GM18870 (cell line): ENCODE measurements at regions not wholly inside any gene's neighbourhood (a gene's known extent, or its start where the extent isn't known, plus 50 kb on each side); places are given as distances from the start of the nearest gene placed in this dataset.

ENCODE experiments used
- ATAC-seq: cut with Tn5 transposase; IDR thresholded peaks from one replicate; pipeline ENCODE4 v1.9.1; 2021; ENCODE audit warnings: moderate library complexity; ENCODE audit not compliant: unreplicated experiment

DNA sequence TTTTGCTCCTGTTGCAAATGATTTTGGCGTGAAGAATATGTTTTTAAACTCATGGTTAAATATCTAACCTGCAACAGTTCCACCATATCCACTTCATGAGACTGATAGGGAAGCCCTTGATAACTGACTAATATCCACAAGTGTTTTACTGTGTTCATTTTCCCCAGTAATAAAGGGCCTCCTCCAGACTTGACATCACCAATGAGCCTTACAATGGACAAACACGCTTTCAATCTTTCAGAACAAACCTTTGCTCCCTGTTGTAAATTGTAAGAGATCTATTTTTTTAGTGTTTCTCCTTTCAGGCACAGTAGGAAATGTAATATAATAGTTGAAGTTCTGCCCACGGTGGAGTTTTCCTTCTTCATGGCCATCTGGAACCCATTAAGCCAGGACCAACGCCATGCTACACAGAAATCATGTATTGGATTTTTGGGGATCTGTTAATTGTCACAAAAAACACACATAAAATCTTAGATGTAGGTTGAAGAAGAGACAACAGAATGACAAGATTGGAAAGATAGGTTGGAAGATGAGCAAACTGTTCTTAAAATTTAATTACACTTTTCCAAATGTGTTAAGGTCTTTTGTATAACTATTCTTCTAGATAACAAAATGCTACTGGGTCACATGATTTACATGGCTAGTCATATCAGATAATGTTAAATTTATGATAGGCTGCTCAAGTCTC is 1030.1 kb downstream of the FSTL5 start:
- no peak for ATAC-seq

DNA sequence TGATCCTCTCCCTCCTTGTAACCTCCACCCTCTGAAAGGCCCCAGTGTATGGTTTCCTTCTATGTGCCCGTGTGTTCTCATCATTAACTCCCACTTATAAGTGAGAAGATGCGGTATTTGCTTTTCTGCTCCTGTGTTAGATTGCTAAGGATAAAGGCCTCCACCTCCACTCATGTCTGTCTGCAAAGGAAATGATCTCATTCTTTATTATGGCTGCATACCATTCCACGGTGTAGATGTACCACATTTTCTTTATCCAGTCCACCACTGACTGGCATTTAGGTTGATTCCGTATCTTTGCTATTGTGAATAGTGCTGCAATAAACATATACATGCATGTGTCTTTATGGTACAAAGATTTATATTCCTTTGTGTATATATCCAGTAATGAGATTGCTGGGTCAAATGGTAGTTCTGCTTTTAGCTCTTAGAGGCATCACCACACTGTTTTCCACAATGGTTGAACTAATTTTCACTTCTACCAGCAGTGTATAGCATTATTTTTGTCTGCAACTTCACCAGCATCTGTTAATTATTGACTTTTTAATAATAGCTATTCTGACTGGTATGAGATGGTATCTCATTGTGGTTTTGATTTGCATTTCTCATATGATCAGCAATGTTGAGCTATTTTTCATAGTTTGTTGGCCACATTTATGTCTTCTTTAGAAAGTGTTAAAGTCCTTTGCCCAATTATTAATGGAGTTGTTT is 1030.9 kb downstream of the FSTL5 start:
- ATAC-seq: peak; percentile 99

DNA sequence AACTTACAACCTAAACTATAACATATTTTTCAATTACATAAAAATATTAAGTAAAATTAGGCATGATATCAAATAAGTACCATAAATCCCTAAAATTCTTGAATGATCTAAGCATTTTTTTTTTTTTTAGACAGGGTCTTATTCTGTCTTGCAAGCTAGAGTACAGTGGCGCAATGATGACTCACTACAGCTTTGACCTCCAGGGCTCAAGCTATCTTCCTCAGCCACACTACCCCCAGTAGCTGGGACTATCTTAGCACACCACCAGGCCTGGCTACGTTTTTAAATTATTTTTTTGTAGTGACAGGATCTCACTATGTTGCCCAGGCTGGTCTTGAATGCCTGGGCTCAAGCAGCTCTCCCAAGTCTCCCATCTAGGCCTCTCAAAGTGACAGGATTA is 1042.3 kb downstream of the FSTL5 start:
- no peak for ATAC-seq

DNA sequence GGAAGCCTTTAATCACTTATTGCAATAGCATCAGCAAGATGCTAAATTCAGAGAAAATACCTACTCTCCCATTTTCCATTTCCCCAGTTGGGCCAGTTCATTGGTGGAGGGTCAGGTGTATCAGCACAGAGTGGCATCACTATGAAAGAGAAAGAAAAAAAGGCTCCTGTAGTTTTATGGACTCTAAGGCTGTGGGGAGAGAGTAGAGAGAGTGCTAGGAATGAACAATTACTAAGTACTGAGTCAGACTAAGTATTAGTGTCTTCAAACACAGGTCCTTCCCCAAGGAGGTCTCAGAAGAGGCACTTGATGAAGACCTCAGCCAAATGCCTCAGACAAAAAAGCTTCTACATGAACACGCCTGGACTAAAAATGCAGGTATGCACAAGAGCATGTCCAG is 1061.9 kb downstream of the FSTL5 start:
- ATAC-seq: no peak

DNA sequence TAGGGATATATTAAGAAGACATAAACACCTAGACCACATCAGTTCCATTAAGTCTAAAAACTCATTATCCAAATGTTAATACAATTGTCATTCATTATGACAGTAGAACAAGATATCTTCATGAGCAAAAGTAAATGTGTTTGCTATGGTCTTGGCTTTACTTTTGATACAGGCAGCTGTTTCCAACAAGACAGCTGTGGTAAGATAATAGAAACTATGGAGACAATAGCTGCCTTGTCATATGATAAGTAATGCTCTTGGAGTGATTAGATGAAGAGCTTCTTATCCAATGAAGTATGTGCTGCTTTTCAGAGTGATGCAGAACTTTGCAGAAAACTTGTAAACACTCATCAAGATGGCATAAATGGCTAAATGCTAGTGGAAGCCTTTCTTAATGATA is 1066.0 kb downstream of the FSTL5 start:
- no peak for ATAC-seq

DNA sequence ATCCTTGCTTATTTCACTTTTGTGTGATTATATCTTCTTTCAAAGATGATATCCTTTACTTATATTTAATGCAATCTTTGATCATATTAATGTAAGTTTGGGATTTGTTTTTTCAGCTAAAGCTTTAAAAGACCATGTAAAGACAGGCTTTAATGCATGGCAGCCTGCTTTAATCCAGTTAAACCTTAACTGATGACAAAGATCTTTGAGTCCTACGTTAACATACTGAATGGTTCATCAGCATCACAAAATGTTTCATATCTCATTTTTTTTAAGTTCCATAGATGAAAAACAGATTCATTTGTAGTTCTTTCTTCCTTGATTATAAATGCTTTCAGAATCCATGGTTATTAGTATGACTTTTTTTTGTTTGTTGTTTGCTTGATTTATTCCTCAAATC is 1102.8 kb downstream of the FSTL5 start:
- no peak for ATAC-seq
